ENCODE measurements at regions not wholly inside any gene's neighbourhood (a gene's known extent, or its start where the extent isn't known, plus 50 kb on each side); places are given as distances from the start of the nearest gene placed in this dataset.

DNA sequence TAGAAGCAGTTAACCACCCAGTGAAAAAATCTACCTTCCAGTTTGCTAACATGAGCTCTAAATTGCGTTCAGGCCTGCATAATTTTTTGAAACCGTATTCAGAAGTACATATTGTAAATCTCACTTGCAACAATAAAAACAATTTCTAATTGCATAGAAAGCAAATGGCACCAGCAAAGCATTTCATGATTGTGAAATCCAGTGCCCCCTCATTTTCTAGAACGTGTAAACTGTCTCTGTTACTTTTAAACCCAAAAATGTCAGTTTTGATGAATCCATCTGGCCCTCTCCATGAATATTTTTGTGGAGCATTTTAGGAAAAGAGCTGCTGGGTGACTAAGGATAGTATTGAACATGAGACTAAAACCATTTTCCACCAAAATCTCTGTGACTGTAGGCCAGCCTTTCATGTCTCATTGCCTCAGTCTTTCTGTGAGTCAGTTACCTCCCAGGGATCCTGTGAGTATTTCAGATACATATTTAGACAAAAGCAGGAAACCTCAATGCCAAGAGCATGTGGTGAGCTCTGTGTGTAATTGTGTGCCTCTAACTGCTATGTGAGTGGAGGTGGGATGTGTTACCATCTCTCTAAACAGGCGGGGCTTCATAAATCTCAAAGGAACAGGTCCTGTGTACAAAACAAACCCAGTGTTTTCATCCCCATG, 477.8 kb upstream of the DCC start:
- DNase-seq: no peak

DNA sequence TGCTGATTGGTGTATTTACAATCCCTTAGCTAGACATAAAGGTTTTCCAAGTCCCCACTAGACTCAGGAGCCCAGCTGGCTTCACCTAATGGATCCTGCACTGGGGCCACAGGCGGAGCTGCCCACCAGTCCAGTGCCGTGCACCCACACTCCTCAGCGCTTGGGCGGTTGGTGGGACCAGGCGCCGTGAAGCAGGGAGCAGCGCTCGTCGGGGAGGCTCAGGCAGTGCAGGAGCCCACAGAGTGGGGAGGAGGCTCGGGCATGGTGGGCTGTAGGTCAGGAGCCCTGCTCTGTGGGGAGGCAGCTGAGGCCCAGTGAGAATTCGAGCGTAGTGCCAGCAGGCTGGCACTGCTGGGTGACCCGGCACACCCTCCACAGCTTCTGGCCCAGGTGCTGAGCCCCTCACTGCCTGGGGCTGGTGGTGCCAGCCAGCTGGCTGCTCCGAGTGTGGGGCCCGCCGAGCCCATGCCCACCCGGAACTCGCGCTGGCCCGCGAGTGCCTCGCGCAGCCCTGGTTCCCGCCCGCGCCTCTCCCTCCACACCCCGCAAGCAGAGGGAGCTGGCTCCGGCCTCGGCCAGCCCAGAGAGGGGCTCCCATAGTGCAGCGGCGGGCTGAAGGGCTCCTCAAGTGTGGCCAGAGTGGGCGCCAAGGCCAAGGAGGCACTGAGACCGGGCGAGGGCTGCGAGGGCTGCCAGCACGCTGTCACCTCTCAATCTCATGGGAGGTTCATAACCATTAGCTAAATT, 475.6 kb upstream of the DCC start:
- DNase-seq: no peak

GRCh38 chr18:51865538-51865937, 474.5 kb upstream of the DCC start:
- DNase-seq: no peak

- DNase-seq: no peak
These were observed 472.2 kb upstream of the DCC start for GRCh38 chr18:51867767-51868166.

- DNase-seq: no peak
These were observed 461.3 kb upstream of the DCC start for GRCh38 chr18:51878724-51879123.

DNA sequence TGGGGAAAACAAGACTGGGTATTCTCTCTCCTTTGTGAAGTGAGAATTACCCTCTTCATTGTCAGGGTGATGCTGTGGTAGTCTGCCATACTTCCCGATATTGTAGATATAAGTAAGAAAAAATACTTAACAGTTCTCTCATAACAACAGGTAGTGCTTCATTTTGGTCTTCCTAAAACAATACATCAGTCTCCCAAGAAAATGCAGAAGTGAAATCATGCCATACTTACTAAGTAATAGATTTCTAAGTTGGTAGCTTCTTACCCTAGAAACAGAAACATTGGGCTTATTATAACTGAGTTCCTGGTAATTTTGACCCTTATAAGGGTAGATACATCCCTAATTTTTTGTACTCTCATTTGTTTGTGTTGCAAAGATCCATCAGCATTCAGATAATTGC, 460.7 kb upstream of the DCC start:
- DNase-seq: no peak

DNA sequence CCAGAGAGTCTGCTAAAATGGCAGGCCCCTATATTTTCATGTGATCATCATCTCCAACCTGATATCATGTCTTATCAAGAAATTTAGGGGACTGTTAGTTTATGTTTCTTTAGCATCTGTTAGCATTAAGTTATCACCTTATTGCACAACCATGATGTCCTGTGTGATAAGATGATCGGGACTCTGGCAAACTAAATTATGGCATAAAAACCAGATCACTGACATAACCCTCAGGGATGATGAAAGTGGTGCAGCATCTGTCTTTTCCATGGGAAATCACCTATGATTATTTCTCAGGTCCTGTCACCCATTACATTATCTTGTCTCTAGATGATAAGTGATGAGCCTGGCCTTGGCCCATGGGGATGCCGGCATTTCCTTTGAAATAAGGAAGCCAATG, 458.6 kb upstream of the DCC start:
- DNase-seq: no peak

DNA sequence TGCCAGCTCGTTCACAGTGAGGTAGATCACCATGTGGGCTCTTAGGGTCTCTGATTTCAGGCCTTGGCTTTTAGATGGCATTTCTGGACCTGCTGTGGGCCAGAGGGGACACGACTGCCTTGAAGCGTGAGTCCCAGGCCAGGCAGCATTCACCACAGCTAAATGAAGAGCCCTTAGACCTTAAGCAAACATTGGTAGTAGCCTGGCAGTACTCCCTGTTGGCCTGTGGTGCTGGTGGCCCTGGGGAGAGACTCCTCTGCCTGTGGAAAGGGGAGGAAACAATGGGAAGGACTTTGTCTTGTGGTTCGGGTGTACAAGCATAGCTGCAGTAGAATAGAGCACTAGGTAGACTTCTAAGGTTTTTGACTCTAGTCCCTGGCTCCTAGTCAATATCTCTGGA, 456.0 kb upstream of the DCC start:
- no peak for DNase-seq

- DNase-seq: peak; percentile 97
These were observed 449.2 kb upstream of the DCC start for GRCh38 chr18:51890762-51891161.

GRCh38 chr18:51891876-51892275, 448.1 kb upstream of the DCC start:
- no peak for DNase-seq

- DNase-seq: no peak
These were observed 442.1 kb upstream of the DCC start for GRCh38 chr18:51897884-51898283.

DNA sequence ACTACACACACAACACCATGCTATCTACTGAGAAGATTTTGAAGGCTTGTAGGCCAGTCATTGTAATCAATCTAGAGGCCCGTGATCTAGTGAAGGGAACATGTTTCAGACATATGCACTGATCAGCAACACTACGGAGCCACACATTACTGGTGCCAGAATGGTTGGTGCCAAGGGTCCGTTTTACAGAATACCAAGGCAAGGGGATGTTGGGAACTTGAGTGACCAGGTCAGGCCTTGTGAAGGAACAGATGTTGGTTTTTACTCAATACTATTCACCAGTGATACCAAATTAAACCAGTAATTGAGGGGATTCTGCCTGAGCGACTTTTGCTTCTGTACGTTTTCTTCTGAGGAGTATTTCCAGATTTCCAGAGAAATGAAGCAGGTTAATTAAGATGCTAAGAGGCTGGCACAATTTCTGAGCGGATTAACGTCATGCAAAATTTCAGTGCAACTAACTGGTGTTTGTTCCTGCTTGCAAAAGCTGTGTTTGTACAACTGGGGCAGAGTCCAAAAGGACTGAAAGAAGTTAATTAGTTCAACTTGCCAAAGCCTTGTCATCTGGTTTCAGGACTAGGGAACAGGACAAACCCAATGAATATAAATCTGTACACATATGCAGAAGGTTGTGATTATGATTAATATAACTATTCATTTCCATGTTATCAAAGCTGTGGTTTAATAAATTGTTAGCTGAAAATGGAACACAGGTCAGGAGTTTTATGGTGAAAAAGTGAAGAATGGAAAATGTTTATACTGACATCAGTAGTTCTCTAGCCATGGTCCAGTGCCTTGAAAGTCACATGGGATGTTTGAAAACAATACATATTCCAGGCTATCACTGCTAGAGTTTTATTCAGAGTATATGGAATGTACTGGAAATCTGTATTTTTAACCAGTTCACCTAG, 432.1 kb upstream of the DCC start:
- no peak for DNase-seq

DNA sequence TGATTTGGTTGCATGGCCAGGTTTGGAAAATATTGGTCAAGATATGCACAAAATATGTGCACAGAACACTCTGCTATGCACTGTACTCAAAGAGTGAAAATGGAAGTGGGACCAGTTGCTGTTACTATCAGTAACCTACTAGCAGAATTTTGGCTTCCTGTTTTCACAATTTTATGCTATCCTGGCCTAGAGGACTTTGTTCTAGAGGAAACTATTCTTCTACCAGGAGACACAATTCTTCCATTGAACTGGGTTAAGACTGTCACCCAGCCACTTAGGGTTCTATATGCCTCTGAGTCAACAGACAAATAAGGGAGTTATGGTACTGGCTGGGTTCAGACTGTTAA, 431.4 kb upstream of the DCC start:
- DNase-seq: no peak

- DNase-seq: no peak
These were observed 428.4 kb upstream of the DCC start for GRCh38 chr18:51911584-51911983.

DNA sequence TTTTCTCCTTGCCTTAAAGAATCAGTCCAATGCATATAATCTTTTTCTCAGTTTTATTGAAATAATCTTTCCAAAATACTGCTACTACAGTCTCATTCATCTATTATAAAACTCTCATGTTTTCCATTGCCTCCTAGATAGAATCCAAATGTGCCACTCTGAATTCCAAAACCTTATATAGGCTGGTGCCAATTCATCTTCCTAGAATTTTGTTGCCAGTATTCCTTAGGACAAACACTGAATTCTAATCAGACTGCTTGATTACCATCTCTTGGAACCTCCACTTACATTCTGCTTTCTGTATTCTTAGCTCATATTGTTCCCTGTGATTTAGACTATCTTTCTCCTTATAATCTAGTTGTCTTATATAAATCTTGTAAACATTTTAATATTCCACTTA, 427.6 kb upstream of the DCC start:
- no peak for DNase-seq

GRCh38 chr18:51915176-51915575, 424.8 kb upstream of the DCC start:
- DNase-seq: no peak

GRCh38 chr18:51921862-51922261, 418.1 kb upstream of the DCC start:
- DNase-seq: no peak

GRCh38 chr18:51933903-51934302, 406.1 kb upstream of the DCC start:
- DNase-seq: no peak

- no peak for DNase-seq
These were observed 403.9 kb upstream of the DCC start for GRCh38 chr18:51936115-51936514.

DNA sequence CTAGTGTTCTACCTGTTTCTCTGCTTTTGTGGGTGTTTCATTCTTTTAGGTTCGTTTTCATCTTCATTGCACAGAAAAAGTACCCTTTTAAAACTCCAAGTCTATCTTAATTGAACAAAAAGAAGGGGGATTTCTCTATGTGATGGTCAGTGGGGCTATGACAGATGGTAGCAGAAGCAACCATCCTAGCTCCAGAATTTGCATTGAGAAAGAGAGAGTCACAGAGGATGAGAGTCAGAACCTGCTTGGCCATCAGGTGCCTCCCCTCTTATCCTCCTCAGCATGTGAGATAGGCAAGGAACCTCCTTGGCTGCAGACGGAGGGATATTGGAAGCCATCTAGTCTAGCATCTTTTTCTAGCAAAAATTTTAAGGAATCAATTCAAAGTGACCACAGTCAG, 398.0 kb upstream of the DCC start:
- no peak for DNase-seq

- DNase-seq: no peak
These were observed 396.7 kb upstream of the DCC start for GRCh38 chr18:51943281-51943680.

DNA sequence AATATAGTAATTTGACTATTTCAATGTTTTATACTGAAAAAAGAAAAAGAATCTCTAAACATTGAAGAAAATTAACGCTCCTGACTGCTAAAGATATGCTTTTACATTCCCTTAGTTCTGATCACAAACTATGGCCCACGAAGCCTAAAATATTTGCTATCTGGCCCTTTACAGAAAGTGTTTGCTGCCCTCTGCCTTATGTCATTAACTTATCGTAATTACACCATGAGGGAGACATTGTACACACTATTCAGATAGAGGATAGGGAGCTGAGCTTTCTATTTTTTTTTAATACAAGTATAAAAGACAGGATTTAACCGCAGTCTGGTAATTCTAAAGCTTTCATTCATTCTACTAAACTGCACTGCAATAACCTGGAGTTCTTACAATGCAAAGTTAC, 393.1 kb upstream of the DCC start:
- no peak for DNase-seq

DNA sequence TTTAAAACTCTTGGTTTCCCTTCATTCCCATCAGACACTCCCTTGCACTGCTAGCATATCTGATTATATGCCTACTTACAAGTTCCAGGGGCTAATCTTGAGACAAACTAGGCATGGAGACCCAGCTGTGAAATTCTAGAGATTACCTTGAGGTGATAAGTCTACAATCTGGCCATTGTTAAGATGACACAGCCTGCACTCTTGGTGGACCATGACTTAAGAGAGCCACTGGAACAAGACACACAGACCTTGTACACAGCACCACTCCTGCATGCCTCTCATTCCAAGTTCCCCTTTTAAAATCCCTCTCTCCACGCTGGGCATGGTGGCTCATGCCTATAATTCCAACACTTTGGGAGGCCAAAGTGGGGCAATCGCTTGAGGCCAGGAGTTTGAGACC, 387.2 kb upstream of the DCC start:
- DNase-seq: no peak

DNA sequence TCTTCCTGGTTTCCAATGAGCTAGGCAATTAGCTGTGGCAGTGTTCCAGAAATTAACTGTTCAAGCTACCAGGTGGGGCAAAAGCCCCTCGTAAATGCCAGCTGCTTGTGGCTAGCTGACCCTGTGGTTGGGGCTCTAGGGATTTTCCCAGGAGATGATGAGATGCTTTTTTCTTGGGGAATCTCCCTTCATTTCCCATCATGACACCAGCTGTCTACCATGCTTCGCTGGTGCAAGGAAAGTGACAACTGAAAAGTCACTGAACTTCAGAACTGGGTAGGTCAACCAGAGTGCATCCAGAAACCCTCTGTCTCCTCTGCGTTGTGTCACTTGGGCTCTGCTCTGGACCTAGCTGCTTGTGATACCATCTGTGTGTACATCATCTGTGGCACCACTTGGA, 386.5 kb upstream of the DCC start:
- DNase-seq: no peak
